ENCODE measurements at regions not wholly inside any gene's neighbourhood (a gene's known extent, or its start where the extent isn't known, plus 50 kb on each side); places are given as distances from the start of the nearest gene placed in this dataset.

DNA sequence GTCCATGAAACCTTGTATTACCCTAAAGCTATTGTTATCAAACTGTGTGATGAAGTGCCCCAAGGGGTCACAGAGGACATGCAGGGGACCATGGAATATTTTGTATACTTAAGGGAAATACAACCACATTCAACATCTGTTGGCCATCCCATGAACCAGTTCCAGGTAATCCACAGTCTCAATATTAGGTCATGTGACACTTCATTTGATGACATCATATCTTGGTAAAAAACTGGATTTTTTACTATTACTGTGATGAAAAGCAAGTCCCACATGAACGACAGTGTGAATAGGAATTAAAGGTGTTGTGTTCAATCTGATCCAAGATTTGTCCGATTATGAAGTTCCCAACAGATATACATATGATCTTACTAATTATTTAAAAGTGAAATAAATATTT, 355.2 kb downstream of the IRS2 start:
- no peak for FAIRE-seq
- no peak for DNase-seq (ENCODE audit: insufficient read length, low spot score)
- no peak for TF ChIP-seq POLR2A (IDR thresholded peaks at IDR 0.05; ENCODE audit: low read depth, low read length)

- FAIRE-seq (no peak), DNase-seq (ENCODE audit: insufficient read length, low spot score) (no peak)
- TF ChIP-seq POLR2A (IDR thresholded peaks at IDR 0.05; ENCODE audit: low read depth, low read length) = no peak
Observed at GRCh38 chr13:109428146-109428545, 358.2 kb downstream of the IRS2 start.

GRCh38 chr13:109427695-109428094, 358.7 kb downstream of the IRS2 start:
- no peak for TF ChIP-seq POLR2A (IDR thresholded peaks at IDR 0.05; ENCODE audit: low read depth, low read length)
- FAIRE-seq (no peak), DNase-seq (ENCODE audit: insufficient read length, low spot score) (no peak)

DNA sequence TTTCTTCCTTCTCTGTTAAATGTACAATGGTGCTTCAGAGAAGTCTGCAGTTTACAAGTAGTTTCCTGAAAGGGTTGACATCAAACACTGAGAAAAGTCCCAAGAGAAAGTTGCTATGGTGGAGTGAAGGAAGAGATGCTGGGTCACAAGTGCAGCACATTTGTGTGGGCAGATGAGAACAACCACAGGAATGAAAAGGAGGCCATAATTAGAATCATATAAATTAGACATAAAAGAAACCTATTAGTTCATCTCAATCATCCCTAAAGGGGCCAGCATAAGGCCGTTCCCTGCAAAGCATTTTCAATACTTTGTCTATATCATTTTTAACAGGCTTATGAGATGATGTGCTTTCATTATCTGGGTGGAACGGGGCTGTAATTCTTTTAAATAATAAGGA, 359.2 kb downstream of the IRS2 start:
- DNase-seq (ENCODE audit: insufficient read length, low spot score) (no peak), FAIRE-seq (no peak)
- no peak for TF ChIP-seq POLR2A (IDR thresholded peaks at IDR 0.05; ENCODE audit: low read depth, low read length)

GRCh38 chr13:109426690-109426990, 359.7 kb downstream of the IRS2 start:
- no peak for TF ChIP-seq POLR2A (IDR thresholded peaks at IDR 0.05; ENCODE audit: low read depth, low read length)
- peak; percentile 11 for FAIRE-seq
- DNase-seq (ENCODE audit: insufficient read length, low spot score) = no peak

DNA sequence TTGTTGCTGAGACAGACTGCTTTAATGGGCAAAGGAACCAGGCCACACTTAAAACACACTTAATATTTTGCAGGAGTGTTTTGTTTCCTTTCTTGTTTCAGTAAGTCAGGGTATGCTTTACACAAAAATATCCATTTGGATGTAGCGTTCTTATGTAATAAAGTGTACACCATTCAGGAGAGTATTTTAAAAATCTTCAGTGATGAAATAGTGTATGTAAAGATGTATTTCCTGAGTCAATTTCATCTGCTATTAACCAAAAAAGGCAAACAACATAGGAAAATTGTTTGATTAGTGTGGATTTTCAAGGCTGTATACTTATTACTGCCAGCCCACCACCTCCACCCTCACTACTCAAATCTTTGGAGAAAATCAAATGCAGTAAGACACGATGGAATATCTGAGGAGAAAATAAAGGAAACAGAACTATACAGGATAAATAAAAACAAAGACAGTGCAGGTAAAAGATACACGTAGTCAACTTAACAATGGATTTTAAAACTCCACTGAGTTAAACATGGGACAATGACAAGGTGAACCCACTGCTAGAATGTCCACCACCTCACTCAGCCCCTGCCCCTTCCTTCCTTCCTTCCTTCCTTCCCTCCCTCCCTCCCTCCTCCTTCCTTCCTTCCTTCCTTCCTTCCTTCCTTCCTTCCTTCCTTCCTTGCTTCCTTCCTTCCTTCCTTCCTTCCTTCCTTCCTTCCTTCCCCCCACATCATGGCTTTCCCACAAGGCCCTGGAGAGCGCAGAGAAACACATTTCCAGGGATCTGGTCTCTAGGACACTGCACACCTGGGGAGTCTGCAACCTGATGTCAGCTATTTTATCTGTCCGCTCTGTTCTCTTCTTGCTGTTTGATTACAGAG, 360.3 kb downstream of the IRS2 start:
- FAIRE-seq = peak; percentile 84
- TF ChIP-seq POLR2A (IDR thresholded peaks at IDR 0.05; ENCODE audit: low read depth, low read length) = no peak
- no peak for DNase-seq (ENCODE audit: insufficient read length, low spot score)

DNA sequence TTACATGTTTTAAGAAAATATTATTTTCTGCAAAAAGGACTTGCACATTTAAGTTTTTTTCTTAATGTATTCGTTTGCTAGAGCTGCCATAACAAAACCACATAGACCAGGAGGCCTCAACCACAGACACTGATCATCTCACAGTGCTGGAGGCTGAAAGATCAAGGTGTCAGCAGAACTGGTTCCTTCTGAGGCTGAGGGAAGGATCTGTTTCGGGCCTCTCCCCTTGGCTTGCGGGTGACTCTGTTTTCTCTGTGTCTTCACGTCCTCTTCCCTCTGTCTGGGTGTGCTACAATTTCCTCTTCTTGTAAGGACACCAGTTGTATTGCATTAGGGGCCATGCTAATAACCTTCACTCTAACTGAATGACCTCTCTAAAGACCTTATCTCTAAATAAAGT, 364.2 kb downstream of the IRS2 start:
- DNase-seq (ENCODE audit: insufficient read length, low spot score) (no peak), FAIRE-seq (peak; percentile 69)
- no peak for TF ChIP-seq POLR2A (IDR thresholded peaks at IDR 0.05; ENCODE audit: low read depth, low read length)

DNA sequence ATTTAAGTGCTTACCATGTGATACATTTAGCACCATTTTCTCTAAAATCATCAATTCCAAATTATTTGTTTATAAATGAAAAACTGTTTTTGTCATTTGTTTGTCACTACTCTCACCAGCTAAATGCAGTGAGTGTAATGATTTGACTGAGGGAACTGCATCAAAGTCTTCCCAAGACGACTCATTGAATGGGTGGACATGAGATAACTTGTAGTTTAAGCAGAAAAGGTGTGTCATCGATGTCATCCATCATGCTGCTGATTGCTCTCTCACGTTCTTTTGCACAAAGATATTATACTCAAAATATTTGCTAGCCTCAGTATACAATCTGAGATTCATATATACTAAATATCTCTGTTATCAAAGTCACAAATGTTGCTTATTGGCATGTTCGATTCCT, 366.5 kb downstream of the IRS2 start:
- no peak for TF ChIP-seq POLR2A (IDR thresholded peaks at IDR 0.05; ENCODE audit: low read depth, low read length)
- FAIRE-seq = peak; percentile 55
- no peak for DNase-seq (ENCODE audit: insufficient read length, low spot score)

- DNase-seq (ENCODE audit: insufficient read length, low spot score) (no peak), FAIRE-seq (no peak)
- no peak for TF ChIP-seq POLR2A (IDR thresholded peaks at IDR 0.05; ENCODE audit: low read depth, low read length)
Observed at GRCh38 chr13:109418111-109418510, 368.3 kb downstream of the IRS2 start.

GRCh38 chr13:109416001-109416400, 370.4 kb downstream of the IRS2 start:
- DNase-seq (ENCODE audit: insufficient read length, low spot score) (no peak), FAIRE-seq (peak; percentile 50)
- TF ChIP-seq POLR2A (IDR thresholded peaks at IDR 0.05; ENCODE audit: low read depth, low read length) = no peak

DNA sequence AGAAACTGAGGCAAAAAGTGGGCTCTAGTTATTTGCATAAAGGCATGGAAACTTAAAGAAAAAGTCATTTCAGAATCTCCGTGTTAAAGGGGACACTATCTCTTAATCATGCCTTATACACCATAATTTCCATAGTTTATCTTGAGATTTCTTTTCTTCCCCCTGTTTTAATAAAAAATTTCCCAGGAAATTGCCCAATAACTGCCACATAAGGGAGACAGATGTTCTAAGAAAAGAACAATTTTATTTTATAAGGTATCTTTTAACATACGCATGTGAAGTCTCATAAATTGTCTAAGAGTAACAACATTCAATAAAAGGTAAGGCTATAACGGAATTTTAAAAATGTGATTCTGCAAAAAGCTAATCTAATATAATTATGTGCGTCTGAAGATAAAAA, 371.3 kb downstream of the IRS2 start:
- no peak for TF ChIP-seq POLR2A (IDR thresholded peaks at IDR 0.05; ENCODE audit: low read depth, low read length)
- DNase-seq (ENCODE audit: insufficient read length, low spot score) (no peak), FAIRE-seq (no peak)

DNA sequence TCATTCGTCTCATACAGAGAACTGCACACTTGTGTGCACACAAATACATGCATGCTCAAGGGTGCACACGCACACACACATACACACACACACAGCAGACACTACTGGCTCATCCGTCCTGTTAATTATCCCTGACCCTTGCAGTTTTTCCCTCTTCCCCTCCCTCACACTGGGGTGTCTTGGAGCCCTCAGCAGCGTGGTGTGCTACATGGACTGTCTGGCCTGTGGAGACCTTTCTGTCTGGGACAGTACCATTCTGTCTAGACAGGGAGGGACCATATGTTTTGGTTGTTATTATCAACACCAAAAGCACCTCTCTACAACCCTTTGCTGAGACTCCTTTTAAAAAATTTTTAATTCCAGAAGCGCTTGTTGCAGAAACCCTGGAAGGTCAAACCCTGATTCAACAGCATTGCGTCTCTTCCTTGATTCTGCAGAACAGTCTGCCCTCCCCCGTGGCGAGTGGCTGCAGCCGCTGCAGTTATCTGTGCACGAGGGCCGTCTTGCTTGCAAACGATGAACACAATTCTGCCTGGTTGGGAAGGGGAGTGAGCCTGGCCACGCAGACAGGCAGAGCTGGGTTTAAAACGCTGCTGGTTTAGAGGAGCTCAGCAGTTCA, 374.0 kb downstream of the IRS2 start:
- DNase-seq (ENCODE audit: insufficient read length, low spot score) (no peak), FAIRE-seq (peak; percentile 73)
- no peak for TF ChIP-seq POLR2A (IDR thresholded peaks at IDR 0.05; ENCODE audit: low read depth, low read length)

DNA sequence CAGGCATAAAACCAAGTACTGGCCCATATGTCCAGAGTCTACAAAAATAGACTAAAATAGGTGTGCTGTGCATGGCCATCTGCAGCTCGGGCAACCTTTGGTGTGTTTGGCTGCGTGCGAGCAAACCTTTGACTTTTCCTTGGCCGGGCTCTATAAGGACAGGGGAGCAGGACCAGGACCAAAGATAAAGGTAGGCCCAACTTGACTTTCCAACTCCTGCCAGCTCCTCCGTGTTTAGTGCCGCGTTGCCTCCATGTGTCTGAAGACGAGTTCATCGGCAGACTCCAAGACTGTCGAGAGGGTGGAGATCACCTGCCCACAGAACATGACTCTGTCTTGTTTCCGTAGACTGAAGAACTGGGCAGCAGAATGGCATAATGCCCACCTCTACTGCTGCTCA, 375.5 kb downstream of the IRS2 start:
- no peak for FAIRE-seq
- no peak for TF ChIP-seq POLR2A (IDR thresholded peaks at IDR 0.05; ENCODE audit: low read depth, low read length)
- DNase-seq (ENCODE audit: insufficient read length, low spot score) = no peak

DNA sequence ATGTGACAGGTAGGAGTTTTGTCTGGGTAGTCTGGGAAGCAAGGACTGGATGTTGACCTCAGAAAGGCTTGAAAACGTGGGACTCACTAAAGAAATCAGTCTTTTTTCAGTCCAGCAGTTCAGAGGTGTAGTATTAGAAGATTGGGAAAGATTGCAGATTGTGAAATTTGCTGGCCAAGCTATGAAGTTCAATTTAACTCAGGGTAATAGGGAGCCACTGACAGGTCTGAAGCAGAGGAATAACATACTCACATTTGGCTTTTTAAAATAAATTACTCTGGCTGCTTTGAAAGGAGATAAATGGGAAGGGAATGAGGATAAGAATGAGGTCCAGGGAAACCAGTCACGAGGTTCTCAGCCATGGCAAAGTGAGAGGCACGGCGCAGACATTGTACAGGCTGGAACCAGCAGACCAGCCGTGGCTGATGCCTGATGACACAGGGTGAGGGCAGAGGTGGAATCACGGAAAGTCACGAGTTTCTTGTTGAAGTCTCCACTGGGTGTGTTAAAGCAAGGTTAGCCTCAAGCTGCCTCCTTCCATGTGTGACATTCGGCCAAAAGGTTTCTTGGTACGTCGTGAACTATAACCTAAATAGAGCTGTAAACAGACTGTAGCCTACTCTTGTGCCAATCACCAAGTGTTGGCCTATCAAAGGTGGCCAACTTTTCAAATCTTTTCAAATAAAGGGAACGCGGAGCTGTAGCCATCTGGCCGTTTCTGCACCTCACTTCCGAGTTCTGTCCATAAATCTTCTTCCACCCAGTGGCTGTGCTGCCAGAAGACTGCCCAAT, 377.6 kb downstream of the IRS2 start:
- no peak for TF ChIP-seq POLR2A (IDR thresholded peaks at IDR 0.05; ENCODE audit: low read depth, low read length)
- FAIRE-seq (peak; percentile 86), DNase-seq (ENCODE audit: insufficient read length, low spot score) (no peak)
